ENCODE measurements at regions not wholly inside any gene's neighbourhood (a gene's known extent, or its start where the extent isn't known, plus 50 kb on each side); places are given as distances from the start of the nearest gene placed in this dataset.

- TF ChIP-seq EGR1 (IDR thresholded peaks at IDR 0.05; ENCODE audit: low read depth in 2 of 2) = no peak
- TF ChIP-seq JUND (IDR thresholded peaks at IDR 0.05) = no peak
- TF ChIP-seq MAX (IDR thresholded peaks at IDR 0.05) = no peak
Measured at GRCh38 chr5:135670588-135670987, 91.8 kb upstream of the CXCL14 start.

Data from liver (tissue), 2 donors.